Trophoblast cell (in vitro differentiated cells and primary cell): ENCODE measurements at regions not wholly inside any gene's neighbourhood (a gene's known extent, or its start where the extent isn't known, plus 50 kb on each side); places are given as distances from the start of the nearest gene placed in this dataset.
"Not testable (repeated sequence)": the region's sequence is repeated elsewhere in the genome, so short reads cannot be mapped to it uniquely, and the experiment has no call there.

Experiments used
- DNase-seq, 2 donors: peaks; one replicate each; pipeline ENCODE4 v3.0.0-alpha.2; 2016
- H2AFZ ChIP-seq: 2 replicates; pipeline ENCODE4 v1.6.1; 2013; ENCODE audit warnings: low read length, moderate library complexity, mild to moderate bottlenecking; ENCODE audit not compliant: insufficient read depth, poor library complexity
- H2AK5ac ChIP-seq: 2 replicates; pipeline ENCODE4 v1.6.1; 2013; ENCODE audit warnings: mild to moderate bottlenecking, low read length
- H2BK120ac ChIP-seq: 2 replicates; pipeline ENCODE4 v1.6.1; 2013; ENCODE audit warnings: low read length, mild to moderate bottlenecking, moderate library complexity; ENCODE audit not compliant: insufficient read depth, poor library complexity
- H2BK12ac ChIP-seq: 2 replicates; pipeline ENCODE4 v1.6.1; 2013; ENCODE audit warnings: mild to moderate bottlenecking, low read length, moderate library complexity
- H2BK5ac ChIP-seq: 2 replicates; pipeline ENCODE4 v1.6.1; 2013; ENCODE audit warnings: low read length, low read depth, moderate library complexity, mild to moderate bottlenecking; ENCODE audit not compliant: poor library complexity
- H3K14ac ChIP-seq: 2 replicates; pipeline ENCODE4 v1.6.1; 2013; ENCODE audit warnings: mild to moderate bottlenecking, low read length
- H3K18ac ChIP-seq: 2 replicates; pipeline ENCODE4 v1.6.1; 2013; ENCODE audit warnings: mild to moderate bottlenecking, low read length
- H3K23ac ChIP-seq: 2 replicates; pipeline ENCODE4 v1.6.1; 2013; ENCODE audit warnings: low read length
- H3K27ac ChIP-seq: 2 replicates; pipeline ENCODE4 v1.5.1; 2013; ENCODE audit warnings: low read depth, mild to moderate bottlenecking, inconsistent platforms, low read length, moderate library complexity
- H3K27me3 ChIP-seq: 2 replicates; pipeline ENCODE4 v1.6.1; 2013; ENCODE audit warnings: inconsistent platforms, mild to moderate bottlenecking, low read length, moderate library complexity; ENCODE audit not compliant: insufficient read depth
- H3K36me3 ChIP-seq, 2 experiments: 1 replicate in 1 of 2; 2 replicates in 1 of 2; pipeline ENCODE4 v1.6.1; 2013; ENCODE audit warnings: low read length in 2 of 2, mild to moderate bottlenecking in 2 of 2, moderate library complexity in 1 of 2; ENCODE audit not compliant: insufficient read depth in 2 of 2, control insufficient read depth in 1 of 2
- H3K4ac ChIP-seq: 2 replicates; pipeline ENCODE4 v1.6.1; 2013; ENCODE audit warnings: low read depth, mild to moderate bottlenecking, low read length, moderate library complexity
- H3K4me1 ChIP-seq, 2 experiments: 1 replicate in 1 of 2; 2 replicates in 1 of 2; pipeline ENCODE4 v1.6.1; 2013; ENCODE audit warnings: low read length in 2 of 2, mild to moderate bottlenecking in 2 of 2, moderate library complexity in 1 of 2; ENCODE audit not compliant: insufficient read depth in 2 of 2, control insufficient read depth in 1 of 2
- H3K4me2 ChIP-seq: 2 replicates; pipeline ENCODE4 v1.6.1; 2013; ENCODE audit warnings: inconsistent platforms, mild to moderate bottlenecking, low read length, moderate library complexity
- H3K4me3 ChIP-seq: 2 replicates; pipeline ENCODE4 v1.5.1; 2013; ENCODE audit warnings: mild to moderate bottlenecking, low read depth, low read length, inconsistent platforms
- H3K79me1 ChIP-seq: one replicate; pipeline ENCODE4 v1.6.1; 2013; ENCODE audit warnings: low read length
- H3K79me2 ChIP-seq: 2 replicates; pipeline ENCODE4 v1.6.1; 2013; ENCODE audit warnings: low read length, mild to moderate bottlenecking; ENCODE audit not compliant: control insufficient read depth, insufficient read depth, poor library complexity
- H3K9ac ChIP-seq: 2 replicates; pipeline ENCODE4 v1.6.1; 2013; ENCODE audit warnings: mild to moderate bottlenecking, low read length
- H3K9me3 ChIP-seq: 2 replicates; pipeline ENCODE4 v1.6.1; 2013; ENCODE audit warnings: low read depth, mild to moderate bottlenecking, control low read depth, inconsistent platforms, low read length; ENCODE audit not compliant: insufficient read depth
- H4K12ac ChIP-seq: 2 replicates; pipeline ENCODE4 v1.6.1; 2013; ENCODE audit warnings: low read depth, mild to moderate bottlenecking, low read length, moderate library complexity
- H4K8ac ChIP-seq: 2 replicates; pipeline ENCODE4 v1.6.1; 2013; ENCODE audit warnings: low read depth, mild to moderate bottlenecking, low read length, moderate library complexity
- H4K91ac ChIP-seq: one replicate; pipeline ENCODE4 v1.6.1; 2013; ENCODE audit warnings: low read depth, mild to moderate bottlenecking, low read length, moderate library complexity
- WGBS: extraction: QIAGEN DNeasy Blood & Tissue Kit; methylation state at CpG from one replicate; pipeline ENCODE4 v1.1.7; 2013; ENCODE audit warnings: missing lambda C conversion rate; ENCODE audit not compliant: insufficient read length, insufficient coverage; ENCODE audit errors: extremely low coverage; 5-methylcytosine and 5-hydroxymethylcytosine counted together

GRCh38 chr13:50179977-50180376, 164.7 kb downstream of the KCNRG start:
- DNase-seq: no peak
- Histone ChIP-seq H4K91ac (no peak overlapping the region), H3K27ac (no peak overlapping the region), H3K79me1 (no peaks in the 10 kb centered on the region), H2BK120ac (no peak overlapping the region), H3K9me3 (no peaks in the 10 kb centered on the region), H3K36me3 (no peaks in the 10 kb centered on the region), H3K4me2 (no peak overlapping the region), H3K27me3 (no peaks in the 10 kb centered on the region), H3K14ac (no peak overlapping the region), H4K8ac (no peak overlapping the region), H2AFZ (no peak overlapping the region), H3K9ac (no peak overlapping the region), H3K79me2 (no peaks in the 10 kb centered on the region), H2BK12ac (no peak overlapping the region), H3K18ac (no peak overlapping the region), H3K4me3 (no peak overlapping the region), H3K23ac (no peak overlapping the region), H2AK5ac (no peak overlapping the region), H2BK5ac (no peak overlapping the region), H3K4ac (no peak overlapping the region), H4K12ac (no peak overlapping the region), H3K4me1 (no peaks in the 10 kb centered on the region)
- WGBS: no CpG with 5 or more reads among the region's 1 CpG

- H3K4me2 ChIP-seq, H3K14ac ChIP-seq, H3K9ac ChIP-seq, H3K4me3 ChIP-seq, H4K12ac ChIP-seq, H2BK120ac ChIP-seq, H3K23ac ChIP-seq, H2BK5ac ChIP-seq, H3K27me3 ChIP-seq, H3K4ac ChIP-seq, H3K79me1 ChIP-seq, H3K4me1 ChIP-seq, H3K79me2 ChIP-seq, H3K27ac ChIP-seq, H2AFZ ChIP-seq, H3K18ac ChIP-seq, H2AK5ac ChIP-seq, H3K36me3 ChIP-seq, H2BK12ac ChIP-seq, H3K9me3 ChIP-seq: not testable (repeated sequence)
- H4K8ac ChIP-seq: peak overlapping the region; percentile 19
- DNase-seq: peak in 1 of 2 donors; percentile 28
- peak overlapping the region; percentile 37 for H4K91ac ChIP-seq
- no CpG with 5 or more reads among the region's 32 CpGs for WGBS
Observed at GRCh38 chr13:50185769-50186763, 170.8 kb downstream of the KCNRG start.

- no peak overlapping the region for H3K18ac ChIP-seq
- no peaks in the 10 kb centered on the region for H3K79me2 ChIP-seq
- no peak overlapping the region for H2AFZ ChIP-seq
- H3K36me3 ChIP-seq: no peaks in the 10 kb centered on the region
- H3K23ac ChIP-seq: no peak overlapping the region
- no peak overlapping the region for H4K8ac ChIP-seq
- H3K79me1 ChIP-seq: no peaks in the 10 kb centered on the region
- no peak overlapping the region for H2BK120ac ChIP-seq
- H3K4me3 ChIP-seq: no peak overlapping the region
- H3K9me3 ChIP-seq: no peaks in the 10 kb centered on the region
- no peak overlapping the region for H3K4ac ChIP-seq
- no peak overlapping the region for H2AK5ac ChIP-seq
- no peak overlapping the region for H2BK5ac ChIP-seq
- H2BK12ac ChIP-seq: no peak overlapping the region
- no peak overlapping the region for H3K4me2 ChIP-seq
- WGBS: no CpG with 5 or more reads among the region's 3 CpGs
- no peak overlapping the region for H3K9ac ChIP-seq
- H4K12ac ChIP-seq: no peak overlapping the region
- no peak overlapping the region for H3K14ac ChIP-seq
- no peaks in the 10 kb centered on the region for H3K27me3 ChIP-seq
- H3K4me1 ChIP-seq: no peaks in the 10 kb centered on the region
- no peak overlapping the region for H3K27ac ChIP-seq
- DNase-seq: peak; percentile 25 to 84
- no peak overlapping the region for H4K91ac ChIP-seq
Observed at GRCh38 chr13:50187352-50188029, 172.2 kb downstream of the KCNRG start.

- no peak overlapping the region for H4K91ac ChIP-seq
- H3K4me2 ChIP-seq: no peak overlapping the region
- WGBS: no CpG with 5 or more reads among the region's 1 CpG
- H2AFZ ChIP-seq: no peak overlapping the region
- H3K4me3 ChIP-seq: no peak overlapping the region
- H3K18ac ChIP-seq: no peak overlapping the region
- no peak overlapping the region for H3K27ac ChIP-seq
- H3K4me1 ChIP-seq: no peaks in the 10 kb centered on the region
- H3K23ac ChIP-seq: no peak overlapping the region
- H4K8ac ChIP-seq: no peak overlapping the region
- H2BK120ac ChIP-seq: no peak overlapping the region
- H2BK12ac ChIP-seq: no peak overlapping the region
- no peak overlapping the region for H2BK5ac ChIP-seq
- H3K9me3 ChIP-seq: no peaks in the 10 kb centered on the region
- H2AK5ac ChIP-seq: no peak overlapping the region
- H3K14ac ChIP-seq: no peak overlapping the region
- no peak for DNase-seq
- H4K12ac ChIP-seq: no peak overlapping the region
- no peak overlapping the region for H3K4ac ChIP-seq
- no peaks in the 10 kb centered on the region for H3K27me3 ChIP-seq
- H3K9ac ChIP-seq: no peak overlapping the region
- no peaks in the 10 kb centered on the region for H3K79me1 ChIP-seq
- no peaks in the 10 kb centered on the region for H3K79me2 ChIP-seq
- H3K36me3 ChIP-seq: no peaks in the 10 kb centered on the region
Observed at GRCh38 chr13:50188696-50189095, 173.5 kb downstream of the KCNRG start.
